HG02884 (cell line): ENCODE measurements at regions not wholly inside any gene's neighbourhood (a gene's known extent, or its start where the extent isn't known, plus 50 kb on each side); places are given as distances from the start of the nearest gene placed in this dataset.

Experiments used
- ATAC-seq: cut with Tn5 transposase; IDR thresholded peaks from one replicate; pipeline ENCODE4 v1.9.1; 2021; ENCODE audit warnings: mild to moderate bottlenecking, moderate library complexity; ENCODE audit not compliant: unreplicated experiment

DNA sequence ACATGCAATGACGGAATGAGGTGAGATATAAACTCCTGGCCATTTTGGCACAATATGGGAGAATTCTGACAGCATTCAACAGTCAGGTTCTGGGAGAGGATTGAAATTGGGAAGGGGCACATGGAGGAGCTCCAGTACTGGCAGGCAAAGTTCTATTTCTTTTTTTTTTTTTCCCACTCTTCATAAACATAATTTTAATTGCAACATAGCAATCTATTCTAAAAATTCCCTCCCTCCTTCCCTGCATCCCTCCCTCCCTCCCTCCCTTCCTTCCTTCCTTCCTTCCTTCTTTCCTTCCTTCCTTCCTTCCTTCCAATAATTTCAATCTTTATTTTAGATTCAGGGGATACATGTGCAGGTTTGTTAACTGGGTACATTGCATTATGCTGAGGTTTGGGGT, 93.2 kb downstream of the PTCSC3 start:
- no peak for ATAC-seq

DNA sequence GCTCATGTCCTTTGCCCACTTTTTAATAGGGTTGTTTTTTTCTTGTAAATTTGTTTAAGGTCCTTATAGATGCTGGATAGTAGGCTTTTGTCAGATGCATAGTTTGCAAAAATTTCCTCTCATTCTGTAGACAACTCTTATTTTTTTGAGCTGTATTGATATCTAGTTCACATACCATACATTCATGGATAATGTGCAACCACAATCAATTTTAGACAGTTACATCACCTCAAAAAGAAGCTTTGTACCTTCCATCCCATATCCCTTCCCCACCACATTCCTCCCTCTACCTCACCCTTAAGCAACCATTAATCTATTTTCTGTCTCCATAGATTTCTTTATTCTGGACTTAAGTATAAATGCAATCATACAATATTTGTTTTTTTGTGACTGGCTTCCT, 98.4 kb downstream of the PTCSC3 start:
- no peak for ATAC-seq

DNA sequence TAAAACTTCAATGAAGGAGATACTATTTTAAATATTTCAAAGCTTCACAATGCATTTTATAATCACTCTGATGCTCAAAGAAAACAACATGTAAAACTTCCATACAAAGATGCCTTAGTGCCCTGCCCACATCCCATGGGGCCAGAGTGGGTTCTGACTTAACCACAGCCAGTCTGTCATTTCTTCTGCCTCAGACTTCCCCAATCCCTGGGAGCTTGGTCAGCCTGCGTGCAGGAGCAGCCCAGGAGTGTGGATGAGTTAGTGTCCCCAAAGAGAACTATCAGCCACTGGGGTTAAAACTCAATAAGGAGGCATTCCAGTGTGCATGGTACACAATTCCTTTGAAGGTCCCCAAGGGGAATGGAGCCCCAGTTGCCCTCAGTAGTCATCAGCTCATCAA, 100.3 kb downstream of the PTCSC3 start:
- no peak for ATAC-seq

DNA sequence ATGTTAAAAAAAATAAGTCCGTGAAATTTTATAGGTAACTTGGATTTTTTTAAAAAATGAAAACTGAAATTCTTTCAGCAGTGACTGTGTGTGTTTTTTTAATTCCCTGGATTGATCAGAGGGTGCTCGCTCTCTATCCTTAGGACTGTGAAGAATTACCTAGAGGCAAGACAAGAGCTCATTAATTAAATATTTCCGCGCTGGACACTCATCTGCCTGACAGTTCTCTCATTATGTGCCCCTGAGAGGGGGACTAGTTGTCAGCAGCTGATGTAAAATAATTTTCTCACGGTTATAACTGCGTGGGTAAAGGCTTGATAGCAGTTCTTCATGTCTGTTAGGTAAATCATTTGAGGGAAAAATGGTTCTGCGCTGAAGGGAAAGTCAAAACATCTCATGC, 101.3 kb downstream of the PTCSC3 start:
- ATAC-seq = no peak

DNA sequence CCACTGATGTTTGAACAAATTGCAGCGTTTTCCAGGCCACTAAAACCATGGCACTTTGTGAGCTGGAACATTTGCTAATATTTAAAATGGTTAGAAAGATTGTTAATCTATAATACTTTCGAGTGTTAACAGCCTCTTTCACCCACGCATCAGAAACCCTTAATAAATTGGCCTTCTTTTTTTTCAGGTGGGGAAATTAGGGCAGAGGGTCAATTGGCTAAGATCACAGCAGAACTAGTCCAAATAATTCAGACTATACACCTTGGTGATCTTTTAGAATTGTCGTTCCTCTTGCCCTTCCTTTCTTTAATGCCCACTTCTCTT, 105.8 kb downstream of the PTCSC3 start:
- no peak for ATAC-seq

DNA sequence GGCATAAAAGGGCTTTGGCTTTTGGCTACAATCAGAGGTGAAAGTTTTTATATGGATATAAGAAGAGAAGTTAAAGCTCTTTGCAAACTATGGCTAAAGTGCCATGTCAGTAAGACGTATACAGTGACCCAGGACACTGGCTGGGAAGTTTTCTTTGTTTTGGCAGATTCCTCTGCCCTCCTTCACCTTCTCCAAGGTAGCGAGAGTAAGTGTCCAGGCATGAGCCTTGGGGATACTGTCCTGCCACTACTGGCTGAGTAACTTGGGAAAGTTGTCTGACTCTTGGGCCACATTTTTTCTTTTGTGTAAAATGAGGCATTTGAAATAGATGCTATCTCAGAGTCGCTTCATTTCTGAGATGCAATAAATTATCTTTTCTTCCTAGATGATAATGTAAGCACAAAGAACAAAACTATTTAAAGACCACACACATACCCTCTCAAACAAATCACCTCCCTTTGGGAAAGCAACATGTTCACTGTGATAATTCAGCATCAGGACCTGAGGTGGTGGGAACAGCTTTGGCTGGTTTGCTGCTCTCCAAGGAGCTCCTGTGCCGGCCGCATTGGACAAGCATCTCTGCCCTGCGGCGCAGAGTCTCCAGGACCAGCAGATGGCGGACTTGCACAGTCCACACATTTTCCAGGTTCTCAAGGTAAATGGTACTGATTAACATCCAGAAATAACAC, 106.3 kb downstream of the PTCSC3 start:
- peak; percentile 59 for ATAC-seq

DNA sequence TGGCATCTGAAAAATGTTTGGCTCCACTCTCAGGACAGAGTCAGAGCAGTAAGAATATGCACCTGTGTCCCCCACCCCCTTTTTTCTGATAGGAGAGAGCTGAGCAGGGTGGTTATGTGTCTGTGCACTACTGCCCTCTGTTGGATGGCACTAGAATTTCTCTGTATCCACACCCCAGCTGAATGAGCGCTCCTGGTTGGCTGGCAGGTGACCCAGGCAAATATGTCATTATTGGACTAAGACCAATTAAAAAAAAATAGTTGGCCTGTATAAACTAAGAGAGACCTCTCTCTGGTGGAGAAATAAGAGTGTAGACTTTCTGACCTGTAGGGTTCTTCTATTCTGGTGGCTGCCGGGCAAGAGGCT, 107.0 kb downstream of the PTCSC3 start:
- peak; percentile 75 for ATAC-seq

DNA sequence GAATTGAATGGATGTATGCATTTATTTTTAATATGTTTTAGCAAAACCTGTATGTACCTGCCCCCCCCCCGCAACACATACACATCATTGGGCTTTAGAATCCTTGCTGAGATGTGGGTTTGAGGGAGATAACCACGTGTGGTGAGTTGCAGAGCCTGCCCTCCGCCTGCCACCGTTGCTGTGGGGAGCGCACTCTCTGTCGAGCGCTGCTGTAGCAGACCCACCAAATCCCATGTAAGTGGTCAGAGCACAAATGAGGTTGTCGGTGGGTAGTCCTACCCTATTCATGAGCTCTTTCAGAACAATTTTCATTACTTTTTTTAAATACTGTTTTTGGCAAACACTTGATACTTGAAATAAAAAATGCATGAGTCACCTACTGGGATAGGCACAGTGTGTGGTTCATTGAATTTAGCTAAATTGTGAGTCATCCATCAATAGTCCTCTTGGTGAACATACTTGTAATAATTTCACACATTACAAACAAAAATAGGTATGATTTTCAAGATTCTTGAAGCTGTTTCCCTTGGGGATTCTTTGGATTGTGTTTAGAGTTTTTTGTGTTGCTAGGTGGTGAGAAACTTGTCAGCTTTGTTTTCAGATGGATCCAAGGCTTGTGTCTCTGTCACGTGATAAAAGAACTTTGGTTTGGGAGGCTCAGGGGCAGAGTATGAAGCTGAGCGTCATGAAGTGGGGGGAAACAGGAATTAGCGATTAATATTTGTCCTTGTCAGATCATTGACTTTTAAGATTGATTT, 107.6 kb downstream of the PTCSC3 start:
- peak; percentile 2 for ATAC-seq

DNA sequence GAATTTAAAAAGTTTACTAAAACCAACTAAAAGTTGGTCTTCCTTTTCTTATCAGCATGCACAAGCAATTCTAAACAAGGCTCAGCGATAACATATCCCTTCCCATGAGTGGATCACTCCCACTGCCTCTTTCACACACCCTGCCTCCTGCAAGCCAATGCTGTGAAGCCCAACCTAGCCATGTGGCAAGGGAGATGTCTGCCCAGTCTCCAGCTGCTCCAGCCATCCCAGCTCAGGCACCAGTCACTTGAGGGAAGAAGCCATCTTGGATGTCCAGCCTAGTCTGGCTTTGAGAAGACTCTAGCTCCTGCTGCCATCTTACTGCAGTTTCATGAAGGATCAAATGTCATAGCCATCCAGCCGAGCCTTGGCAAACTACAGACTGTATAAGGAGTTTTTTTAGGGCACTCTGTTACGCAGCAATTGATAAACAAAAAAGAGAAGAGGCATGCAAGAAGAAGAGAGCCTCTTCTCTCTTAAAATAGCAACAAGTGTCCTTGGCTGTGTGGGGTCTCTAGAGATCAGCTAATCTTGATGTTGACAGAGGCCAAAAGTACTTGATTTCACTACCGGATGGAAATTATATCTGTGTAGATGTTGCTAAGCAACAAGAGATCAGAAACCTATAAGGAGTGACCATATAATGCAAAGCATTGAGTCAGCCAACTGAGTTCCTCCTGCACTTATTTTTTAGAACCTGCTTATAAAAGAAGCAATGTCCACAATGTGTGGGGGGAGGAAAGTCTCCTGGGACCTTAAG, 108.9 kb downstream of the PTCSC3 start:
- no peak for ATAC-seq

DNA sequence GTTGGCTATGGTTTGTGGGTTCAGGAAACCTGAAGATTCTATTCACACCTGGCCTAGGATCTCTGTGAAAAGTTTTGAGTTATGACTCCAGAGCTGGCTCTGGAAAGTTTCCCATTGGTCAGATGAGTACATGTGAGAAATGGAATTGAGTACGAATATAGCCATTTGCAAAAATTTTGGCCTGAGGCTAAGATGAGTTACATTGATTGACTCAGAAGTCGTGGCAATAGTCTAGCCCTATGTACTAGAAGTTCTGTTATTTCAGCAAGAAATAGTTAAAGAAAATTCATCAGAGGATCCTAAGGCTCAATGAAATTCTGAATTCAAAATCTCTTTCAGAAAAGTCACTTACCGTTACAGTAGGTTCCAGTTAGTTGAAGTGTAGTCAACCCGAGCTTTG, 109.9 kb downstream of the PTCSC3 start:
- no peak for ATAC-seq

DNA sequence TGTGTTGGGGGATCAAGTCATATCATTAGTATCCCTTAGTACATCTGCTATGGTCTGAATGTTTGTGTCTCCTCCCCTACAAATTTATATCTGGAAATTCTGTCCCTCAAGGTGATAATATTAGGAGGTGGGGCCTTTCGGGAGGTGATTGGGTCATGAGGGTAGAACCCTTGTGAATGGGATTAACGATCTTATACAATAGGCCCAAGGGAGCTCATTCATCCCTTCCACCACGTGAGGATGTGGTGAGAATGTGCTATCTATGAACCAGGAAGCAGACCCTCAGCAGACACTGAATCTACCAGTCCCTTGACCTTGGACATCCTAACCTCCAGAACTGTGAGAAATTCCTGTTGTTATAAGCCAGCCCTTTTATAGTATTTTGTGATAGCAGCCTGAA, 110.7 kb downstream of the PTCSC3 start:
- no peak for ATAC-seq

DNA sequence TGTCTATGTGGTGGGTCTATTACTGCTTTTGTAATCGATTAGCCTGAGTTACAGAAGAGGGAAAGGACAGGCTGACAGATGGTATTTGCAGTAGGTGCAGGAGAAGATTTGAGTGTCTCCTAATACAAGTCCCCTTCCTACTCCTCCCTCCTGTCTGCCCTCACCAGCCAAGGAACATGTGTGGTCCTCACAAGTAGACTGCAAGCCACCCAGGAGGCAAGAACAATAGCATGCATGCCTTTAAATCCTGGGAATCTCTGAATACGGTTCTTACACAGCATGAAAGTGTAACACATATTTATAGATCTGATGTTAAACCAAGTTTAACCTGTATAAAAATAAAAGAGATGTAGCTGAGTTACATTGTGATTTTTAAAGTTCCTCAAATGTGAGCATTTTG, 117.0 kb downstream of the PTCSC3 start:
- no peak for ATAC-seq

DNA sequence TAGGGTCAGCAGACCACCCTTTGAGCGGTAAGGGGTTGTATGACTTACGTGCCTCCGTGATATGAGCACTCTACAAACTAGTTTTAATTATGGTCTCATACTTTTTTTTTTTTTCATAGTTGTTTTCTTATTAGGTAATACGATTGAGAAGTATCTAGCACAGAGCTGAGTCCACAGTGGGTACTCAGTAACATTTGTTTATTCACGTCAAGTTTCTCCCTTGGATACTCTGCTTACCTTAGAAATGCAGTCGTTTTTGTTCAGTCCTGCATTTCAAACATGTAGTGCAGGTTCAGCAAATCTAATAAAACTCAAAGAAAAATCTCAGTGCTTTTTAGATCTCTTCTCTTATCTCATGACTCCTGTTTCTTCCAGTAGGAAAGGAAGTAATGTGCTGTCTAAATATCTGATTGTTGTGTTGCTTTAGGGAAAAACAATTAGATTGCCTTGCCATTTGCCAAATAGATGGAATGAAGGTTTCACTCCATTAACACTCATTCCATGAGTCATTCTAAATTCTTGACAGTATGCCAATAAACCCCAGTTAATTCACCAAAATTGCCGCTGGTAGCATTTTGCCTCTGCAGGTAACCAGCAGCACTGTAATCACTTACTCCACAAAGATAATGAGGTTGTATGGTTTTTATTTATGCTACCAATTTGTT, 118.9 kb downstream of the PTCSC3 start:
- no peak for ATAC-seq

DNA sequence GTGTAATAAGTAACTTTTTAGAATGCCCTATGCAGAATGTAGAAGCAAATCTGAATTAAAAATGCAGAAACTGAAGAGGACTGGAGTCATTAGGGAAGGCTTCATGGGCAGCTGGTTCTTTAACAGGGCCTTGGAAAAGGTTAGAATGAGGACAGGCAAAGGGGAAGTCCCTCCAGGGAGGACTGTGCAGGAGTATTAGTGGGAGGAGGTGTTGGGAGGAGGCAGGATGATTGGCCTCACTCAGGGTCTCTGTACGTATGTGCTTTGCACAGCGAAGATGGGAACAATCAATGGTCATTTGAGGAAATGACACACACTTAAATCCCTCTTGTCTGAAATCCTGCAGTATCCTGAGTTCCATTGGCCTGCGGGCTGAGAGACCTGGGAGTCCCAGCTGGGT, 119.7 kb downstream of the PTCSC3 start:
- ATAC-seq = no peak

DNA sequence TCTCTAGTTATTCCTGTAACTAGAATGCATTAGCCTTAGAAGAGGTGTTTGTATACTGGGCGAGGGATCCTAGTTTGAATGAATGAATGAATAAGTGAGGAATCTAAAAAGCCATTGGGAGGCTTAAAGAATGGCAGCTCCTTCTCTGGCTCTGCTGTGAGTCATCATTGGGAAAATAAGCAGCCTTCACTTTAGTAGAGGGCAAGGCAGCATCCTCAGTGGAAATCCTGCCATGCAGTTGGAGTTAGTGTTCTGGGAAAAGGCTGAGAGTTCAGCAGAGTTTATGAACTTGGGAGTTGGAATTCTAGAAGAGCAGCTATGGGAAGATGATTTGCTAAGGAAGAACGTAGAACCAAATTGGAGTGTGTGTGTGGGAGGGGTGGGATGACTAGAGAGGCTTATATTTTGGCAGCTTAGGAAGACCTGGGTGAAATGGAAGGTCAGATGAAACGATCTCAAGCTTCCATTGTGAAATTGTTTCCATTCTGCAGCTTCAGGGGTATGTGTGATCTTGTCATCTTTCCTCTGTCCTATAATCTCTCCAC, 120.8 kb downstream of the PTCSC3 start:
- ATAC-seq = no peak

DNA sequence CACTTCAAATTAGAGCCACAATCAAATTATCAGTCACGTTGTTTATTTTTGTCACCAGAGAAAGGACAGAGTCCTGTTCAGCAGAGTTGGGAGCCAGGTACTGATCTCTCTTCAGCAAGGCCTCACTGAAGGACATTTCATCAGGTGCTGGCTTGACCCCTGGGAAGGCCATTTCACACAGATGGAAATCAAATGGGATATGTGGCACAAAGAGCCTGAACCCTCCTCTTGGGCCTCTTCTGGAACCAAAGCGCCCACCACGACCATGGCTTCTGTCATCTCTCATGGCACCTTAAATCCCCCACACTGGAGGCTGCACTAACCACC, 121.5 kb downstream of the PTCSC3 start:
- ATAC-seq = no peak

DNA sequence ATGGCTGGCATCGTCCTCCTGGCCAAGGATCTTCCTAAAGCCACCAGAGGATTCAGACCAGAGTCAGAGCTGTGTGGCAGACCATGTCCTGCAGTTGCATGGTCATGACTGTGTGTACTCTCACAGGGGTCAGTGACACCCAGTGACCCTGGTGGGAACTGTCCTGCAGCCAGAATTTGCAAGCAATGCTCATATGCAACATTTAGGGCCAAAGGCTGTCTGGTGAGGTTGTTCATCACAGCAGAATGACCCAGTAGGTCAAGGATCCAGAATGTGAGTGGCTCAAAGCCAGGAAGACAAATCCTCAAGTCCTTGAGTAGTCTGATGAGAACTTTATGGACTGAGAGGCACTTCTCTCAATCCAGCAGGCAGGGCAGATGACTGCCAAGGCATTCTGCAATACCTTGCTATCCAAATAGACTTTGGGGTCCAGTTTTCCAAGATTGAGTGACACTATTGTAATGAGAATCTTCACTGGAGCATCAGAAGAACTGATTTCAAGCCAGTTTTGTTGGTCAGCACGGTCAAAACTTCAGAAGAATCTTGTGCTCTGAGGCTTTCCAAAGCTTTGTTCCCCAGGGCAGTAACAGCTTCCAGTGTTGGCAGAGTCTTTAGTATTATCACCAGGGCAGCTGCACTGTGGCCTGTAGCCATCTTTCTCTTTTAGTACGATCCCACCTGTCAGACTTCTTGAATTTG, 122.0 kb downstream of the PTCSC3 start:
- ATAC-seq = no peak

DNA sequence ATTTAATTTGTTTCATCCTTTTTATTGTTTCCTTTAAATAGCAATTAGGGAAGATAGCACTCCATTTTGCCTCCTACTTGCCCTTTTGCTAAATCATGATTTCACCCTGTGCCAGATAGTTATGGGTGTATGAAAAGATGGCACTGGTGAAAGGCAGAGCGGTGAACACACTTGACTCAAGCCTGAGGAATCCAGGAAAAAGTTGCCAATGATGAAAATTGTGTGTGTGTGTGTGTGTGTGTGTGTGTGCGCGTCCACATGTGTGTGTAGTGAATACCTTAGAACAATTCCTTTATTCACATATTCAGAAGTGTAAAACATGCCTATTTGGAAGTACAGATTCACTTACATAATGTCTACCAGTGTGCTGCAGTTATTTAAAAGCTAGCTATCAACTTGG, 123.8 kb downstream of the PTCSC3 start:
- no peak for ATAC-seq

DNA sequence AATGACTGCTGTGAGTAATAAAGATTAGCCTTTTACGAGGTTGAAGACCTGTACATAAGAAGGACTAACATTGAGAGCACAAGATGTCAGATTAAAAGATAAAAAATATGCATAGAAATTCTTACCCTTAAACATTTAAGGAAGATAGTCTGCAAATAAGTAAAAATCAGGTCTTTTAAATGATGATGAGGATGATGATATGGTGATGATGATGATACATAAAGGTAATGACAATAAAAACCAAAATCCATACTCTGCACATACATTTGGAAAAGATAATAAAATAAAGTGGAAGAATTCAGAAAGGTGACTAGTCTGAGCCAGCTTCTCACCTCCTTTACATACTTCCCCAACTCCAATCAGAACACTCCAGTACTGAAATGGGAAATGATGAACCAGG, 124.5 kb downstream of the PTCSC3 start:
- no peak for ATAC-seq

DNA sequence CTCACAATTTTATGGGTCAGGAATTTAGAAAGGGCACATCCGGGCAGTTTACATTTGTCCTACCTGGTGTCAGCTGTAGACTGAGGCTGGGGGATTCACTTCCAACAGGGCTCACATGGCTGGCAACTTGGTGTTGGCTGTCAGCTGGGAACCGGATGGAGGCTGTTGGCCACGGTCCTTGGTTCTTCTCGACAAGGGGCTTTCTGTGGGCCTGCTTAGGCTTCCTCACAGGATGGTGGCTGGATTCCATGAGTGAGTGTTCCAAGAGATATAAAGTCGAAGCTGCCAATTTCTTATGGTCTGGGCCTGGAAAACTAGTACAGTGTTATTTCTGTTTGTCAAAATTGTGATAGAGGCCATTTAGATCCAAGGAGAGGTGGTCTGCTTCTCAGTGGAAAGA, 127.9 kb downstream of the PTCSC3 start:
- no peak for ATAC-seq

DNA sequence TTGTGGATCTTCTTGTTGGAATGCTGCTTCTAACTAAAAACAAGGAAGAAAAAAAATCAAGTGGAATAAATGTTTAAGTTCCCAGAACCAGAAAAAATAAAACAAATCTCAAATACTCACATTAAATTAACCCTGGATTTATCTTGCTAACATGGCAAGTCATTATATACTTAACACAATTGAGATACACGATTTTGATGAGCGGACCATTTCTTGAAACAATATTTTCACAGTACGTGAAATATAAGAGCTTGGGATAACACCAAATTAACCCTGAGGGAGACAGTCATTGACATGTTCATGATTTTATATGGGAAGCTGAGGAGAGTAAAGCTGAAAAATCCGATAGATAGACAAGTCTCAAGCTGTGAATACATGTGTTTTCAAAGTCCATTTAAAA, 128.6 kb downstream of the PTCSC3 start:
- no peak for ATAC-seq
